GM19023 (cell line): ENCODE measurements at regions not wholly inside any gene's neighbourhood (a gene's known extent, or its start where the extent isn't known, plus 50 kb on each side); places are given as distances from the start of the nearest gene placed in this dataset.
"Not testable (repeated sequence)": the region's sequence is repeated elsewhere in the genome, so short reads cannot be mapped to it uniquely, and the experiment has no call there.

Experiments used
- ATAC-seq: cut with Tn5 transposase; IDR thresholded peaks from one replicate; pipeline ENCODE4 v1.9.1; 2021; ENCODE audit warnings: mild to moderate bottlenecking, moderate library complexity; ENCODE audit not compliant: unreplicated experiment

DNA sequence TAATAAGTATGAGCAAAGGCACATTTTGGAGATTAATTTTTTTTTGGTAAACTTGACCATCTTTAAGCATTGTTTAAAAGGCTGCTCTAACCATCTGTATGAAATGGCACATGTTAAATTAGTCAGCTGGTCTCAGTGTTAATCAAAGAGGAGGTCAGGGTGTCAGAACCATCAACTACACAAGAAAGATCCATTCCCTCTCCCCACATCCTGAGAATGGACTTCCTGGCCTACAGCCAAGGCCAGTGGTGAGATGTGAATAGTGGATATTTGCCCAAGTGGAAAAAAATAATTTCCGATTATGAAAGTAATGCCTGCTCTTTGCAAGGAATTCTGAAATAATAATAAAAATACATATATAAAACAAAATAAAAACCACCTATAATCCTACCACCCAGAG lies 641.7 kb downstream of the NR2F2 start:
- ATAC-seq, result no peak

DNA sequence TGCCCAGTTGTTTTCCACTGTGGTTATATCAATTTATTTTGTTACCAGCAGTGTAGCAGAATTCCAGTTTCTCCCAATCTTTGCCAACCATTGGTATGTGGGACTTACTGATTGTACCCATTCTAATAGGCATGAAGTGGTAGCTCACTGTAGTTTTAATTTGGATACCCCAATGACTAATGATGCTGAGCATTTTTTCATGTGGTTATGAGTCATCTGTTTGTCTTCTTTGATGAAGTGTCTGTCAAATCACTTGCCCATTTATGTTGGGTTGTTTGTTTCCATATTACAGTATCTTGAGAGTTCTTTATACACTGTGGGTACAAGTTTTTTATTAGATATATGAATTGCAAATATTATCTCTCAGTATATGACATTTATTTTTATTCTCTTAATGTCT lies 644.3 kb downstream of the NR2F2 start:
- ATAC-seq, result no peak

DNA sequence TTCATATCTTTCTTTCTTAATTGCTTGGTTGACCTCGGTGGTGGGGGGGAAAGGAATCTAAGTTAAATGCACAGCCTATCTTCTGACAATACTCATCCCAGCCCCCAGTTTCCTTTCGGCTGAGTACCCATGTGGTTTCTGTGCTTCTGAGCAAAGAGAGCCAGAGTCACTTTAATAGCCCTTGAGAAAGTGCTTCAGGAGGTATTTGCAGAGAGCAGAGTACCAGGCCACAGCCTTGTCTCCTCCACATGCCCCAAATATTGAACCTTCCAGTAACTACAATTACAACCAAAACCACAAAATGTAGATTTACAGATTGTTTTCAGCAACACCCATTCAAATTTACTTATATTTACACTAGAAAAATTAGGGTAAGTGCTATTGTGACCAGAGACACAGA lies 647.4 kb downstream of the NR2F2 start:
- ATAC-seq, result no peak

DNA sequence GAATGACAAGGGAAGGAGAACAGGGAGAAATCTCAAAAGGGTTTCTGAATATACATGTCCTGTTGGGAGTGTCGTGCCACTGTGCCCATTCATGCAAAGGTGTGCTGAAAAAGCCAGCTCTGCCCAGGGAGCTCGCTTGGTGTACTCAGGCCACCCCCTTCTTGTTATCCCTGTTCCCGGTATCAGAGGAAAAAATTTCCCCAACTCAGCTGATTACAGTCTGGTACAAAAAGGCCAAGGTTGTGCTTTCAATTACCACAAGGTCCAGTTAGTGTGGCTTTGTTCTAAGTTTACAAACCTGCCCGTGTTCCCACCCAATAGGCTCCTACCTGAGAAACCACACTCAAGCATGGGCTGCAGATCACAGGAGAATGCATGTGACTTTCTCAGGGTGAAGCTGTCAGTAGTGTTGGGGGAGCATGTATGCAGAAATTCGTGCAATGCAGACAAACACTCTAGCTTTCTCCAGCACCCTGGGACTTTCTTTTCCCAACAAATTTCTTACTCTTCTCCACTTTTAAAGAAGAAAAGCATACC lies 648.5 kb downstream of the NR2F2 start:
- ATAC-seq, result no peak

GRCh38 chr15:96984121-96984671 lies 653.7 kb downstream of the NR2F2 start:
- ATAC-seq, result not testable (repeated sequence)

DNA sequence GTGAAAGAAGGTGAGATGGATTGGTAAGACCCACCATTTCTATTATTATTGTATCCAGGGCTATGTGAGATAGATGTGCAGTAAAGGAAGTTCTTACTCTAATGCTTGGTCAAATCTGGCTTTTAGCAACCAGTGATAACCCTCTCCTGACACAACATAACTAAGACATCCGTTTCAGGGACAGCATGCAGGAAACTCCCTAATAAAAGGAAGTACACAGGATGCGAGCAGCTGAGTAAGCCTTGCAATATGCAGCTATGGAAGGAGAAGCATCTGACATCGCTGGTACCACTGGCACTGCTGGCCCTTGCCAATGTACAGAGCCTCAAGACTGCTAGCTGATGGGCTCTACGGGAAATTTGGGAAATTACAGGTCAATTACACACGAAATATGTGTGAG lies 662.3 kb downstream of the NR2F2 start:
- ATAC-seq, result no peak

GRCh38 chr15:96997538-96997937 lies 667.0 kb downstream of the NR2F2 start:
- no peak for ATAC-seq

DNA sequence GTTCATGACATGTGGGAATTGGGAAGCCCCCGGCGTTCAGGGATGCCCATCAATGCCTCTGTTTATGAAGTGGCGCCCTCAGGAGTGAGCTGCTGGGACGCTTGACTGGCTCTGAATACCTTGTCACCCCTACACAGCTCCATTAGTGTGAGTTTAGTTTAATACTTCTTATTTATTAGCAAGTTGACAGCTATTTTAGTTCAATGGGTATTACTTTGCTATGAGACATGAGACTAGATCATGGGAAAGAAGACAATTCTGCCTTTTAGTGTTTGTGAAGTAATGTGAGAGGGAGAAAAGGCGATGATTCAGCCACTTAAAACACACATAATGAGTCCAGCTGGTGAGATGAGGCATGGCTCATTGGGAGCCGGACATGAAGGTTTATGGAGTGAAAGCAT lies 678.5 kb downstream of the NR2F2 start:
- no peak for ATAC-seq

DNA sequence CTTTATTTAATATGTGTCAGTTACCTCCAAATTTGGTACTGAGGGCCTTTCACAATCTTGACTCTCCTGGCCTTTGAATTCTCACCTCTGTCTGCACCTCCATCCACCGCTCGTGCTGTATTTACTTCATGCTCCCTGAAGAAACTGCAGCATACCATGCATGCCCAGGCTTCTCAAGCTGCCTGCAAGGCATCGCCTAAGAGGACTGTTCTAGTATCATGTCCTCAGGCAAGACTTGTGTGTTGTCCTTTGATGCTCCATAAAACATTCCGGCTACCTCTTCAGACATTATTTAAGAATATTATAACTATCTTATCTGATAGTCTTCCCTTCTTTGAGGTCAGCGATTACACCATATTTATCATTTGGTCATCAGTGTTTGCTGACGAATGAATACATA lies 682.5 kb downstream of the NR2F2 start:
- no peak for ATAC-seq

- no peak for ATAC-seq
Observed at GRCh38 chr15:97013491-97013890, 683.0 kb downstream of the NR2F2 start.

- no peak for ATAC-seq
Observed at GRCh38 chr15:97014001-97014400, 683.5 kb downstream of the NR2F2 start.

GRCh38 chr15:97023488-97023844 lies 693.0 kb downstream of the NR2F2 start:
- no peak for ATAC-seq

DNA sequence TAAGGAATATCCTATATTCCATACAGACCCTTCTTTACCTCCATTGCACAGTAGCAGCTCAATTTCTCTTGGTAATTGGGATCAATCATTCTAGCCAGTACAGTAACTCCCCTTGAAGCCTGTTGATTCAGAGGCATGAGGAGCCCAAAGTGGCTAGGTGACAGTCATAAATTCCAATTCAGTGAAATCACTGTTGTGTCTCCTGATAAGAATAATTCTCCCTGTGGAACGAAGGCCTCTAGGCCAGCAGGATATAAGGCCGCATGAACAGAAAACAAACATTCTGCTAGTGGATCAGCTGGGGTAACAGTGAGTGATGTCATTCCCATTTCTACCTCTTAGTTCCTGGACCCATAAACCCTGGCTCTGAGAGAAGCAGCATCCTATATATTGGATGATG lies 696.3 kb downstream of the NR2F2 start:
- ATAC-seq, result no peak

DNA sequence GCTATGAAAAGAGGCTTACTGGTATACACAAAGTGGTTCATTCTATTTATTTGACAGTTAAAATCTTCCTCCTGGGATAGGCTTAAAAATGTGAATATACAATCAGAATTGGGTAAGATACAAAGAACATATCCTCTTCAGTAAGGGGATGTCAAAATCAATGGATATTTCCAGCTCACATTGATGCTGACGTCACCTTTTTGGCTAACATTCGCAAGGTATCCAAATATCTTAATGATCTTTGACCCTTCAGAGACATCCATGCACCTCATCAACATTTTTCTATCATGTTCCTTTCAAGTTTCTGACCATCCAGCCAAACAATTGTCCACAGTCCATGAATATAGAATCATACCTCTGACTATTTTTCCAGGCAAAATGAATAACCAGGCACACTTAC lies 697.3 kb downstream of the NR2F2 start:
- ATAC-seq, result no peak

DNA sequence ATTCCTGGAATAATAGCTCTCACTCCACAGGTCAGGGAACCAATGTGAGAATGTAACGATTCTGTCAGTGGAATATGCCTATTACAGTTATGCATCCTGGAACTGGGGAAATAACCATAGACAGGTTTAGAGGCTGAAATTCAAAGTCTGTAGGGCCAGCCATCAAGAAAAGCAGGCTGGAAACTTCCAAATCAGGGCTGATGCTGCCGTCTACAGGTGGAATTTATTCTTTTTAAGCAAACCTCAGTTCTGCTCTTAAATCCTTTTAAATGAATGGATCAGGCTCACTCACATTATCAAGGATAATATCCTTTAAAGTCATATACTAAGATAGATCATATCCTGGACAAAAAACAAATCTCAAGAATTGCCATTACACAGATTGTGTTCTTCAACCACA lies 699.8 kb downstream of the NR2F2 start:
- ATAC-seq, result no peak

DNA sequence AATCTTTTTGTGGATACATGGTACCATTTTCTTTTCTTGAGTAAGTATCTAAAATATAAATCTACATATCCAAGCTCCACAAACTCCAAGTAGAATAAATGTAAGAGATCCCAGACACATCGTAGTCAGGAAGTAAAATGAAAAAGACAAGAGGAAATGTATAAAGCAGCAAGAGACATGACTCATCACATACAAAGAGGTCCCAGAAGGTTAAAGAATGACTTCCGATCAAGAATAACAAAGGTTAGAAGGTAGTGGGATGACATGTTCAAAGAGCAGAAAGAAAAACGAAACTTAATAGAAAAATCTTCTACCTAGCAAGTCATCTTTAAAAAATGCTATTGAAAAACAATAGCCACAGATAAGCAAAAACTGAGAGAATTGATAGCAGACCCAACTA lies 705.8 kb downstream of the NR2F2 start:
- no peak for ATAC-seq

- ATAC-seq, result no peak
Observed at GRCh38 chr15:97037080-97037479, 706.6 kb downstream of the NR2F2 start.

GRCh38 chr15:97045666-97046421 lies 715.3 kb downstream of the NR2F2 start:
- no peak for ATAC-seq

DNA sequence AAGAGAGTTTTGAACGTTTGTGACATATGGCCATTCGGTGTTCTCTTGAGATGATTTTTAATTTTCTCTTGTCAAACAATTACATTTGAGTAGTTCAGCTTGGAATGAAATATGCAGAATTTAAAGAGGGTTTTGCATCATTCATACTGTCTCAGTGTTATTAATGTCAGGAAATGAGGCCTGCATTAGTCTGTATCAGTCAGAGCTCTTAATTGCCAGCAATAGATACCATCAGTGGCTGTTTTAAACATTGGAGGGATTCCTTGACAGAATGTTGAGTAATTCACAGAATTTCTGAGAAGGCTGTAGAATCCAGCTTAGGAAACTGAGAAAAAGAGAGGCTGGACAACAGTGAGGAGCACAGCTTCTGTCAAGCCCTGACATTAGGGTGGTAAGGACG lies 722.0 kb downstream of the NR2F2 start:
- ATAC-seq, result no peak

GRCh38 chr15:97053635-97054034 lies 723.1 kb downstream of the NR2F2 start:
- ATAC-seq, result no peak

- no peak for ATAC-seq
Observed at GRCh38 chr15:97057503-97057902, 727.0 kb downstream of the NR2F2 start.

GRCh38 chr15:97059281-97059680 lies 728.8 kb downstream of the NR2F2 start:
- ATAC-seq, result no peak

DNA sequence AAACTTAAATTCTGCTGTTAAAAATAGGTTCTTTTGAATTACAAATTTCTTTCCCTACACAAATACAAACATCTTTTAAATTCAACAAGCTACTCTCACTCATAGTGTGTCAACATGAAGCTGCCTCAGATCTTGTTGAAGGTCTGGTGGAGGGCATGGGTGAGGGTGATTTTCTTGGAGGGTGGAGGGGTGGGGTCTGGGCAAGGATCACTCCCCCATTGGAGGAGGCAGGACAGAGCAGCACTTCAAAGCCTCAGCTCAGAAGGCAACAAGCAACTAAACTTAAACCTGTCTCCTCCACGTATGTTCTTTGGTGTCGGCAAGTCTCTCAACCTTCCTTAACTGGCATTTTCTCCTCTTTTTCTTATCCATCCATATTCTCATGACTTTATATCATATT lies 730.9 kb downstream of the NR2F2 start:
- ATAC-seq, result no peak
